ENCODE measurements at regions not wholly inside any gene's neighbourhood (a gene's known extent, or its start where the extent isn't known, plus 50 kb on each side); places are given as distances from the start of the nearest gene placed in this dataset.

DNA sequence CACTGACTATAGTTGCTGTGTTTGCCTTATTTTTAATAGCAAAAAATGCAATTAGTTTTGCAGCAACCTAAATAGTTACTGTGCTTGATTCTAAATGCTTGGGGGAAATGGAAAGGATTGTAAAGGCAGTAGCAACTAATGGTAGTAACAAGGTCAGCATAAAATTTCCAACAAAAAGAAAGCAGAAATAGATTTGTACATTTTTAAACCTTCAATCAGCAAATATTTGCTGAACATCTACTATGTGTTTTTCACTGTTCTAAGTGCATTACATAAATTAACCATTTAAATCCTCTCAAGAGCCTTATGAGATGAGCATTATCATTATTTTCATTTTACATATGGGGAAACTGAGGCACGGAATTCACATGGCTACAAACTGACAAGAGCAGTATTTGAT, 308.0 kb upstream of the UBE2E3 start:
- H3K4me3 ChIP-seq (ENCODE audit: low read depth, low read length), result no peak overlapping the region
- DNase-seq (ENCODE audit: low read depth), result no peak
- no peak for TF ChIP-seq CTCF (IDR thresholded peaks at IDR 0.05; ENCODE audit: insufficient read depth, low read length)

DNA sequence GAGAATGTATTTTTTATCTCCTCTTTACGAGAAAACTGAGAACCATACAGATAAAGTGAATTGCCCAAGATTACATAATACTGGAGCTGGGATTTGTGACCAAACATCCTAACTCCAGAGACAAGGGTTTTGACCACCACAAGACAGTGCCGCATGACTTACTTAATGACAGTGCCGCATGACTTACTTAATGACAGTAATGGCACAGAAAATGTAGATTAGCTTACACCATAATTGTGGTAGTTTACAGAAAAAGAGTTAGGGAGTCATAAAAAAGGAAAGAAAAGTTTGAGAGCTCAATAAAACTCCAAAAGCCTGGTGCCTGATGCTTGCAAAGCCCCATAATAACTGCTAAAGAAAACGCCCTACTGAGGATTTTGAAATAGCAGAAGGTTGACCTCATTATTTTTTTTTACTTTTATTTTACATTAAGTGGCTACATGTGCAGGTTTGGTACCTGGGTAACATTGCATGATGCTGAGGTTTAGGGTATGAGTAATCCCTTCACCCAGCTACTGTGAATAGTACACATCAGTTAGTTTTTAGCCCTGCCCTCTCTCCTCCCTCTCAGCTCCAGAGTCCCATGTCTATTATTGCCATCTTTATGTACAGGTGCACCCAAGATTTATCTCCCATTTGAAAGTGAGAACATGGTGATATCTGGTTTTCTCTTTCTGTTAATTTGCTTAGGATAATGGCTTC, 310.0 kb upstream of the UBE2E3 start:
- no peak for DNase-seq (ENCODE audit: low read depth)
- TF ChIP-seq CTCF (IDR thresholded peaks at IDR 0.05; ENCODE audit: insufficient read depth, low read length), result no peak
- H3K4me3 ChIP-seq (ENCODE audit: low read depth, low read length), result no peak overlapping the region

GRCh38 chr2:180669016-180669415, 311.4 kb upstream of the UBE2E3 start:
- DNase-seq (ENCODE audit: low read depth), result no peak
- no peak for TF ChIP-seq CTCF (IDR thresholded peaks at IDR 0.05; ENCODE audit: insufficient read depth, low read length)

DNA sequence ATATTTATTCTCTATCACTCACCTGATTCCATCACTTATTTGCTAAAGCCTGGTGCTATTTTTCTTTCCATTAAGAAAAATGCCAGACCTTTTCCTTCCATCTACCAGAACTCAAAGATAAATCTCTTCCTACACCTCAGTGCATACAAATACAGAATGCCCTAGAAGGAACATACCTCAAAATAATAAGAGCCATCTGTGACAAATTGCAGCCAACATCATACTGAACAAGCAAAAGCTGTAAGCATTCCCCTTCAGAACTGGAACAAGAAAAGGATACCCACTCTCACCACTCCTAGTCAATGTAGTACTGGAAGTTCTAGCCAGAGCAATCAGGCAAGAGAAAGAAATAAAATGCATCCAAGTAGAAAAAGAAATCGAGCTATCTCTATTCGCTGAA, 315.9 kb upstream of the UBE2E3 start:
- H3K4me3 ChIP-seq (ENCODE audit: low read depth, low read length), result no peak overlapping the region
- no peak for DNase-seq (ENCODE audit: low read depth)
- no peak for TF ChIP-seq CTCF (IDR thresholded peaks at IDR 0.05; ENCODE audit: insufficient read depth, low read length)

More at GRCh38 chr2:180669016-180669415, 311.4 kb upstream of the UBE2E3 start:
- no peak overlapping the region for H3K4me3 ChIP-seq (ENCODE audit: low read depth, low read length)

DNA sequence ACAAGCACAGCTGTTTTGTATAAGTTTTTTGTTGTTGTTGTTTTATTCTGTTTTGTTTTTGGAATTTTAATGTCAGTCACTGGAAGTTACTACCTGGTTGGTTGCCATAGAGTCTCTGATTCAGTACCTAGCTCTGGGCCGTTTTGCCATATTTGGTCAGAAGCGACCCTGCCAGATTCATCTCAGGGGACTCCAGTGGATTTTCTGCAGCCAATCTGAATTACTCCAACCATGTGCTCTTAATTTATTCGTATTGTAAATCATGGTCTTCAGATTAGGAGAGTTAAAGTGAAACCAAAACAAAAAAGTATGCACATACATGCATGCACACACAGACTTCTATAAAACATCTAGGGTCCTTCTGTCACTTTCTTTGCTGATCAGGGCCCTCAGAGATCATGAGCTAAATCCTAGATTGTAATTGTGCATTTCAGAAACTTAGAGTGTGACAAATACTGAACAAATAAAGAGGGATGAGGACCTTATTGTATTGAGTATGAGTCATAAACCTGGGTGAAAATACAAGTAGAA, 317.4 kb upstream of the UBE2E3 start:
- DNase-seq (ENCODE audit: low read depth), result peak; percentile 66

DNA sequence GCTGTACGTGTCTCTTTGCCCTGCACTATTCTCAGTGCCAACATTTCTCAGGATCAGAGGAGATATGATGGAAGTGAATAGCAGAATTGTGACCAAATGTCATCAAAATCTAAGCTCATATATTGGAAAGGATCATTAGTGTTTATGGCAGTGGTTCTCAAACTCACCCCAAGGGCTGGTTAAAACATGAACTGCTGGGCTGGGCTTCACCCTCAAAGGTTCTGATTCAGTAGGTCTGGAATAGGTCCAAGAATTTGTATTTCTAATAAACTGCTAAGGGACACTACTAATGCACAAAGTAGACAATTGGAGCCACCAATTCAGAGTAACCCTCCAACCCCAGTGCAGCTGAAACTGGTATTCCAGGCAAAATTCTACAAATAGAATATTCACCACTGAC, 317.9 kb upstream of the UBE2E3 start:
- peak; percentile 20 for DNase-seq (ENCODE audit: low read depth)
- TF ChIP-seq CTCF (IDR thresholded peaks at IDR 0.05; ENCODE audit: insufficient read depth, low read length), result no peak
- H3K4me3 ChIP-seq (ENCODE audit: low read depth, low read length), result no peak overlapping the region

More for the DNA sequence above, 317.4 kb upstream of the UBE2E3 start:
- no peak for TF ChIP-seq CTCF (IDR thresholded peaks at IDR 0.05; ENCODE audit: insufficient read depth, low read length)
- no peak overlapping the region for H3K4me3 ChIP-seq (ENCODE audit: low read depth, low read length)

DNA sequence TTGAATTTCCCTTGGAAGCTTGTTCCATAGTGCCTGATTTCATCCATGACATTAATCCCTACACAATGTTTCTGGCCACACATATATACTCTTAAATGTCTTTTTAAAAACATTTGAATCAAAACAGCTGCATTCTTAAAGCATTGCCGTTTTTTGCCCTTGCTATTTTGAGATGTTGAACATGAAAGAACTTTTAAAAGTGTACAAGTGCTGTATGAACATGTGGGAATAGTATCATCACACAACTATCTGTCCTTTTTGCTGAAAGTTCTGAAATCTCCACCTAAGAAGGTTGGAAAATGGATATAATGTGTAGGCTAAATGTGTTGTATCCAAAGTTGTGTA, 318.7 kb upstream of the UBE2E3 start:
- no peak overlapping the region for H3K4me3 ChIP-seq (ENCODE audit: low read depth, low read length)
- TF ChIP-seq CTCF (IDR thresholded peaks at IDR 0.05; ENCODE audit: insufficient read depth, low read length), result no peak
- no peak for DNase-seq (ENCODE audit: low read depth)

All from fibroblast of the aortic adventitia (primary cell).